ENCODE measurements at regions not wholly inside any gene's neighbourhood (a gene's known extent, or its start where the extent isn't known, plus 50 kb on each side); places are given as distances from the start of the nearest gene placed in this dataset.

- H3K4me1 ChIP-seq (replicated peaks): no peaks in the 10 kb centered on the region
- TF ChIP-seq CTCF (IDR thresholded peaks at IDR 0.05) (no peak), POLR2A (IDR thresholded peaks at IDR 0.05) (no peak), POLR2AphosphoS5 (IDR thresholded peaks at IDR 0.05) (no peak)
- WGBS: 70% methylated on average over 5 of the region's 5 CpGs
- no peaks in the 10 kb centered on the region for H3K27me3 ChIP-seq (replicated peaks; ENCODE audit: insufficient read depth)
- H3K9me3 ChIP-seq: no peaks in the 10 kb centered on the region
- intact Hi-C loops (cut with DNase I): no loop called here
- H3K36me3 ChIP-seq: no peaks in the 10 kb centered on the region
- H3K27ac ChIP-seq: no peak overlapping the region
- DNase-seq (ENCODE audit: low spot score): no peak
- H3K4me3 ChIP-seq: no peak overlapping the region
Measured at GRCh38 chr12:75974323-75975187, 57.0 kb downstream of the PHLDA1 start.

GRCh38 chr12:75971253-75971652 is 60.3 kb downstream of the PHLDA1 start:
- Histone ChIP-seq H3K9me3 (no peaks in the 10 kb centered on the region), H3K4me1 (replicated peaks) (no peaks in the 10 kb centered on the region), H3K36me3 (no peaks in the 10 kb centered on the region), H3K4me3 (no peak overlapping the region), H3K27ac (no peak overlapping the region), H3K27me3 (replicated peaks; ENCODE audit: insufficient read depth) (no peaks in the 10 kb centered on the region)
- TF ChIP-seq CTCF (IDR thresholded peaks at IDR 0.05) (no peak), POLR2A (IDR thresholded peaks at IDR 0.05) (no peak), POLR2AphosphoS5 (IDR thresholded peaks at IDR 0.05) (no peak)
- 95% methylated on average over 4 of the region's 4 CpGs for WGBS
- intact Hi-C loops (cut with DNase I): no loop called here
- no peak for DNase-seq (ENCODE audit: low spot score)

GRCh38 chr12:75970310-75970709 is 61.3 kb downstream of the PHLDA1 start:
- H3K27ac ChIP-seq: no peak overlapping the region
- no peaks in the 10 kb centered on the region for H3K4me1 ChIP-seq (replicated peaks)
- DNase-seq (ENCODE audit: low spot score): no peak
- H3K4me3 ChIP-seq: no peak overlapping the region
- intact Hi-C loops (cut with DNase I): no loop called here
- no peak for TF ChIP-seq POLR2A (IDR thresholded peaks at IDR 0.05)
- TF ChIP-seq CTCF (IDR thresholded peaks at IDR 0.05): no peak
- TF ChIP-seq POLR2AphosphoS5 (IDR thresholded peaks at IDR 0.05): no peak
- no peaks in the 10 kb centered on the region for H3K27me3 ChIP-seq (replicated peaks; ENCODE audit: insufficient read depth)
- no peaks in the 10 kb centered on the region for H3K36me3 ChIP-seq
- 77% methylated on average over 1 of the region's 1 CpG for WGBS
- no peaks in the 10 kb centered on the region for H3K9me3 ChIP-seq

GRCh38 chr12:75969768-75970167 is 61.8 kb downstream of the PHLDA1 start:
- H3K27ac ChIP-seq: no peak overlapping the region
- WGBS: 69% methylated on average over 5 of the region's 5 CpGs

More at GRCh38 chr12:75969768-75970167, 61.8 kb downstream of the PHLDA1 start:
- H3K36me3 ChIP-seq: no peaks in the 10 kb centered on the region
- intact Hi-C loops (cut with DNase I): no loop called here
- no peaks in the 10 kb centered on the region for H3K4me1 ChIP-seq (replicated peaks)
- no peak overlapping the region for H3K4me3 ChIP-seq
- DNase-seq (ENCODE audit: low spot score): no peak
- no peaks in the 10 kb centered on the region for H3K27me3 ChIP-seq (replicated peaks; ENCODE audit: insufficient read depth)
- no peaks in the 10 kb centered on the region for H3K9me3 ChIP-seq
- TF ChIP-seq POLR2AphosphoS5 (IDR thresholded peaks at IDR 0.05) (no peak), POLR2A (IDR thresholded peaks at IDR 0.05) (no peak), CTCF (IDR thresholded peaks at IDR 0.05) (no peak)

Data from prostate gland (tissue), 2 donors.